Common myeloid progenitor, CD34-positive (primary cell): ENCODE measurements at regions not wholly inside any gene's neighbourhood (a gene's known extent, or its start where the extent isn't known, plus 50 kb on each side); places are given as distances from the start of the nearest gene placed in this dataset.

ENCODE experiments used
- CTCF ChIA-PET: fragments of 350-600 bp; sonication (Branson Sonifier 250); formaldehyde crosslinking; loops from one replicate; lab custom pipeline; 2021; ENCODE audit warnings: antibody characterized with exemption; lab: Charles Lee
- POLR2A ChIA-PET: fragments of 350-600 bp; sonication (Branson Sonifier 250); formaldehyde crosslinking; loops from one replicate; lab custom pipeline; 2021; ENCODE audit warnings: antibody characterized with exemption; lab: Charles Lee
- DNase-seq, 3 donors: peaks; one replicate each; pipeline versions ENCODE4 v3.0.0 to v3.0.0-alpha.2; 2013
- H3K27ac ChIP-seq, 2 experiments: 1 replicate in 1 of 2; 2 replicates in 1 of 2; pipeline ENCODE4 v1.7.0; 2013; ENCODE audit warnings: inconsistent platforms in 2 of 2, low read length in 2 of 2, mild to moderate bottlenecking in 2 of 2, low read depth in 1 of 2, moderate library complexity in 1 of 2; ENCODE audit not compliant: severe bottlenecking in 2 of 2, insufficient read depth in 1 of 2, poor library complexity in 1 of 2
- H3K27me3 ChIP-seq, 5 experiments: replicated peaks in 2 of 5; 1 replicate in 3 of 5; 2 replicates in 2 of 5; pipeline versions ENCODE4 v1.6.1 to v1.7.0; 2013; ENCODE audit warnings: low read length in 4 of 5, mild to moderate bottlenecking in 2 of 5, moderate library complexity in 2 of 5, inconsistent platforms in 1 of 5; ENCODE audit not compliant: insufficient read depth in 5 of 5, control insufficient read depth in 4 of 5
- H3K36me3 ChIP-seq, 4 experiments: 1 replicate in 2 of 4; 2 replicates in 2 of 4; pipeline versions ENCODE4 v1.6.1 to v1.7.0; 2013; ENCODE audit warnings: low read length in 3 of 4, control low read depth in 1 of 4, mild to moderate bottlenecking in 1 of 4; ENCODE audit not compliant: control insufficient read depth in 4 of 4, insufficient read depth in 4 of 4
- H3K4me1 ChIP-seq, 4 experiments: 1 replicate in 3 of 4; 2 replicates in 1 of 4; pipeline versions ENCODE4 v1.6.1 to v1.7.1; 2013; ENCODE audit warnings: low read length in 3 of 4, mild to moderate bottlenecking in 3 of 4, control low read depth in 1 of 4, inconsistent platforms in 1 of 4, moderate library complexity in 1 of 4; ENCODE audit not compliant: control insufficient read depth in 4 of 4, insufficient read depth in 4 of 4; ENCODE audit errors: control extremely low read depth in 1 of 4
- H3K4me3 ChIP-seq, 7 experiments: 1 replicate in 4 of 7; 2 replicates in 3 of 7; pipeline versions ENCODE4 v1.5.1 to v1.7.0; 2013; ENCODE audit warnings: mild to moderate bottlenecking in 7 of 7, low read length in 6 of 7, moderate library complexity in 6 of 7, inconsistent platforms in 2 of 7, low read depth in 2 of 7, control low read depth in 1 of 7; ENCODE audit not compliant: insufficient read depth in 4 of 7, control insufficient read depth in 1 of 7; ENCODE audit errors: extremely low read depth in 1 of 7
- H3K9me3 ChIP-seq, 5 experiments: 1 replicate in 4 of 5; 2 replicates in 1 of 5; pipeline versions ENCODE4 v1.6.1 to v1.7.1; 2013; ENCODE audit warnings: low read length in 4 of 5, mild to moderate bottlenecking in 2 of 5, inconsistent platforms in 1 of 5, low read depth in 1 of 5, moderate library complexity in 1 of 5; ENCODE audit not compliant: control insufficient read depth in 4 of 5, insufficient read depth in 2 of 5; ENCODE audit errors: control extremely low read depth in 1 of 5
- WGBS: methylation state at CpG from one replicate; pipeline ENCODE4 v1.1.5; 2013; ENCODE audit not compliant: insufficient coverage; 5-methylcytosine and 5-hydroxymethylcytosine counted together

- Histone ChIP-seq H3K4me1 (no peaks in the 10 kb centered on the region), H3K4me3 (no peak overlapping the region), H3K27ac (no peak overlapping the region), H3K36me3 (no peaks in the 10 kb centered on the region), H3K9me3 (peaks cover 0 to 2% (median 0%) of the 10 kb centered on the region in 5 experiments), H3K27me3 (no peaks in the 10 kb centered on the region)
- DNase-seq = no peak
- POLR2A ChIA-PET = no interaction called here
- CTCF ChIA-PET = no interaction called here
Observed at GRCh38 chr15:37618353-37618752, 316.1 kb upstream of the TMCO5A start.

DNA sequence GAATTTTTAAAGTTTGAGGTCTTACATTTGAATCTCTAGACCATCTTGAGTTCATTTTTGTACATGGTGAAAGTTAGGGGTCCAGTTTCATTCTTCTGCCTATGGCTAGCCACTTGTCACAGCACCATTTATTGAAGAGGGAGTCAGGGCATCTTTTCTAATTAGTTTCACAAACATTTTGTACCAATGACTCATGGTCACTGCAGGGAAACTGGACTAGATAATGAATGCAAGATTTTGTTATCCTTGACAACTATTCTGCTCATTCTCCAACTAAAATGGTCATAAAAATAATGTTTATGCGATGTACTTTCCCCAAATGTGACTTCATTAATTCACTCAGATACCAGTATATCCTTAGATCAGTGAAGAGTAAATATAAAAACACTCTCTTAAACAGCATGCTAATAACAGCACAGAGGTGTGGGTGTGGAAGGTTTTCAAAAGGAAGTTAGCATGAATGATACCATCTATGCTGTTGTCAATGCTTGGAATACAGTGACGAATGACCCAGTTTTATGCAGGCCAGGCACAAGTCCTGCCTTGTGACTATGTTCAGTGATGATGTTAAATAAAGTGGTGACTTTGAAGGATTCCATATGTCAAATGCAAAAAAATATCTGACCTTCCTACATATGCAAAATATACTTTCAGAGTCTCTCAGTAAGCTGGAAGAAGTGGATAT lies 314.9 kb upstream of the TMCO5A start:
- Histone ChIP-seq H3K27me3 (no peaks in the 10 kb centered on the region), H3K9me3 (peaks cover 0 to 2% (median 0%) of the 10 kb centered on the region in 5 experiments), H3K36me3 (no peaks in the 10 kb centered on the region), H3K4me1 (no peaks in the 10 kb centered on the region), H3K27ac (no peak overlapping the region), H3K4me3 (no peak overlapping the region)
- DNase-seq = no peak
- POLR2A ChIA-PET = no interaction called here
- WGBS = no CpG with 5 or more reads among the region's 2 CpGs
- CTCF ChIA-PET = no interaction called here

- H3K4me3 ChIP-seq = no peak overlapping the region
- no peaks in the 10 kb centered on the region for H3K36me3 ChIP-seq
- H3K4me1 ChIP-seq = no peaks in the 10 kb centered on the region
- DNase-seq = no peak
- H3K27ac ChIP-seq = no peak overlapping the region
- H3K27me3 ChIP-seq = no peaks in the 10 kb centered on the region
- ChIA-PET CTCF (interaction anchor here (1.2 kb wide), 1 partner anchor 27 kb away, joined by 3 read pairs; no protein-coding TSS in a partner anchor), POLR2A (no interaction called here)
- H3K9me3 ChIP-seq = no peaks in the 10 kb centered on the region
Observed at GRCh38 chr15:37625576-37625975, 308.9 kb upstream of the TMCO5A start.

- H3K27me3 ChIP-seq = no peaks in the 10 kb centered on the region
- ChIA-PET POLR2A (no interaction called here), CTCF (no interaction called here)
- H3K36me3 ChIP-seq = no peaks in the 10 kb centered on the region
- no peak overlapping the region for H3K4me3 ChIP-seq
- whole genome bisulfite sequencing = no CpG with 5 or more reads among the region's 1 CpG
- DNase-seq = no peak
- H3K9me3 ChIP-seq = no peaks in the 10 kb centered on the region
- H3K4me1 ChIP-seq = no peaks in the 10 kb centered on the region
- no peak overlapping the region for H3K27ac ChIP-seq
Observed at GRCh38 chr15:37628507-37628906, 305.9 kb upstream of the TMCO5A start.

DNA sequence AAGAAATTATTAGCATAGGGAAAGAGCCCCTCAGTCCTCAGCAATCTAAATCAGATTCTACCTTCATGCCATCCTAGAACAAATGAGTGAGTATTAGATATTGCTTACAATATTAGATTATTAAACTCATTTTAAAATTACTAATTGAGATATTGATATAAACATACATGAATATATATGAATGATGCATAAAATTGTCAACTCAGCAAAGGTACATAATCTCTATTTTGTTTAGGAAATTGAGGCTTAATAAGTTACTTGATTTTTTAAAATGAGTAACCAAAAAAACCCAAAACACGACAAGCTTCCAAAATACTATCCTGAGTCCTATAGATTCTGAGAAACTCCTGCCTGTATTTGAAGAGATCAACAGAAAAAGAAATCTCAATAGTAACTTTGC lies 297.7 kb upstream of the TMCO5A start:
- Histone ChIP-seq H3K9me3 (no peaks in the 10 kb centered on the region), H3K4me1 (no peaks in the 10 kb centered on the region), H3K36me3 (no peaks in the 10 kb centered on the region), H3K27me3 (no peaks in the 10 kb centered on the region), H3K4me3 (no peak overlapping the region), H3K27ac (no peak overlapping the region)
- CTCF ChIA-PET = no interaction called here
- POLR2A ChIA-PET = no interaction called here
- no peak for DNase-seq
- WGBS = no CpG with 5 or more reads among the region's 1 CpG

- Histone ChIP-seq H3K27ac (no peak overlapping the region), H3K36me3 (no peaks in the 10 kb centered on the region), H3K4me3 (no peak overlapping the region), H3K9me3 (no peaks in the 10 kb centered on the region), H3K27me3 (no peaks in the 10 kb centered on the region), H3K4me1 (no peaks in the 10 kb centered on the region)
- no peak for DNase-seq
- POLR2A ChIA-PET = no interaction called here
- CTCF ChIA-PET = no interaction called here
Observed at GRCh38 chr15:37638116-37638515, 296.3 kb upstream of the TMCO5A start.

GRCh38 chr15:37638691-37639090 lies 295.7 kb upstream of the TMCO5A start:
- ChIA-PET POLR2A (no interaction called here), CTCF (no interaction called here)
- no peak for DNase-seq
- no peak overlapping the region for H3K27ac ChIP-seq
- no peaks in the 10 kb centered on the region for H3K9me3 ChIP-seq
- H3K4me1 ChIP-seq = no peaks in the 10 kb centered on the region
- no peak overlapping the region for H3K4me3 ChIP-seq
- H3K36me3 ChIP-seq = no peaks in the 10 kb centered on the region
- H3K27me3 ChIP-seq = no peaks in the 10 kb centered on the region
